Ishikawa (cell line): ENCODE measurements at regions not wholly inside any gene's neighbourhood (a gene's known extent, or its start where the extent isn't known, plus 50 kb on each side); places are given as distances from the start of the nearest gene placed in this dataset.

Experiments used
- CEBPB ChIP-seq: IDR thresholded peaks from 2 replicates; pipeline ENCODE4 v1.6.1; 2012
- CREB1 ChIP-seq: IDR thresholded peaks from 2 replicates; pipeline ENCODE4 v1.6.1; 2012; ENCODE audit warnings: low read depth
- EGR1 ChIP-seq: IDR thresholded peaks from 2 replicates; pipeline ENCODE4 v1.6.1; 2012
- EP300 ChIP-seq: IDR thresholded peaks from 2 replicates; pipeline ENCODE4 v1.6.1; 2012; ENCODE audit warnings: borderline replicate concordance
- FOXM1 ChIP-seq: IDR thresholded peaks from 2 replicates; pipeline ENCODE4 v1.6.1; 2012; ENCODE audit warnings: low read depth, borderline replicate concordance
- MAX ChIP-seq: IDR thresholded peaks from 2 replicates; pipeline ENCODE4 v1.6.1; 2012
- NFIC ChIP-seq: IDR thresholded peaks from 2 replicates; pipeline ENCODE4 v1.6.1; 2012
- RAD21 ChIP-seq: IDR thresholded peaks from 2 replicates; pipeline ENCODE4 v1.6.1; 2012; ENCODE audit warnings: low read depth
- TAF1 ChIP-seq: IDR thresholded peaks from 2 replicates; pipeline ENCODE4 v1.6.1; 2012; ENCODE audit warnings: low read depth, mild to moderate bottlenecking
- TCF12 ChIP-seq: IDR thresholded peaks from 2 replicates; pipeline ENCODE4 v1.6.1; 2012; ENCODE audit warnings: low read depth
- USF1 ChIP-seq: IDR thresholded peaks from 2 replicates; pipeline ENCODE4 v1.6.1; 2012
- YY1 ChIP-seq: IDR thresholded peaks from 2 replicates; pipeline ENCODE4 v1.6.1; 2012; ENCODE audit warnings: low read depth

- TF ChIP-seq EGR1 (no peak), CEBPB (no peak), TCF12 (no peak), USF1 (no peak), MAX (no peak), YY1 (no peak), FOXM1 (no peak), EP300 (no peak), RAD21 (no peak), CREB1 (no peak), TAF1 (no peak), NFIC (no peak)
Measured at GRCh38 chr16:35308674-35309073, 1849.3 kb downstream of the TP53TG3F start.
